ENCODE measurements at regions not wholly inside any gene's neighbourhood (a gene's known extent, or its start where the extent isn't known, plus 50 kb on each side); places are given as distances from the start of the nearest gene placed in this dataset.
"Not testable (repeated sequence)": the region's sequence is repeated elsewhere in the genome, so short reads cannot be mapped to it uniquely, and the experiment has no call there.

DNA sequence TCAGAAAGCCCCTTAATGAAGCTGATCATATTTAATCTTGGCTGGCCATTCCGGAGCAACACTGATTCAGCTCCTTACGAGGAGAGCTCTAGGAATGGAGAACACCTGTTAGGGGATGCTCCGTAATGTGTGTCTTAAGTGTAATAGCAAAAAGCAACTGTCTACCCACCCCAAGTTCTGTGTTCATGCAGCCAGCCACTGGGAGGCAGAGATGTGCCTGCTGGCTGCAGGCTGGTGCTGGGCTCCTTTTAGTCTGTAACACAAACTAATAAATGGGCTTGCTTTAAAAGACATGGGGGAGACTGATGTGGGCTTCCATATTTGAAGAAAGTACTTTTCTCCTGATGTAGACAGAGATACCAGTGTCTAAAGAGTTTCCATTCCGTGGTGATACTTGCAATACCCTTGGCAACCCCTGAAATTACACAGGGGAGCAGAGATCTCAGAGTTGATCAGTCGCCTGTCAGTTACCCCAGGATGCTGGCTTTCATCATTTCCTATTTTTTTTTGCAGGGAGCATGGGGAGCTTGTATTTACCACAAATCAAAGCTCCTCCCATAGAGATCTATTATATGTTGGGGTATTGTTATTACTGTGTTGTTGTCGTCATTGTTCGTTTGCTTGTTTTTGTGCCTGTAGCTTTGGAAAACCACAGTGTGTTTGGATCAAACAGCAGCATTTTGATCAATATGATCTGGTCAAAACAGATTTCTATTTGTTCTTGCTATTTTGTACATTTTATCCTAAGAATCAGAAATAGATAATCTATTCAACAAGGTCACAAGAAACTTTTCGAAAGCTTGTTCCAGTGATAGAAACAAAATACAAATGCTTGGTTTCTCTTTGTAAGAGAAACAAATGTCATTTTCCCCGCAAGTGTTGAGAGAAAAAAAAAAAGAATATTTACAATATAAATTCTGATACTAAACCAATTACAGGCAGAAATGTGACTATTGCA lies 65.8 kb downstream of the MTX3 start:
- ATAC-seq (ENCODE audit: poor library complexity) (no peak), DNase-seq (no peak)
- intact Hi-C loops (cut with DNase I): no loop called here

GRCh38 chr5:79923431-79923830 lies 67.6 kb downstream of the MTX3 start:
- intact Hi-C loops (cut with DNase I): no loop called here
- no peak for ATAC-seq (ENCODE audit: poor library complexity)

GRCh38 chr5:79922626-79923025 lies 68.4 kb downstream of the MTX3 start:
- DNase-seq: no peak
- no peak for ATAC-seq (ENCODE audit: poor library complexity)
- intact Hi-C loops (cut with DNase I): no loop called here

More at GRCh38 chr5:79923431-79923830, 67.6 kb downstream of the MTX3 start:
- DNase-seq: no peak

GRCh38 chr5:79907452-79907851 lies 83.6 kb downstream of the MTX3 start:
- intact Hi-C loops (cut with DNase I); DNase-seq; ATAC-seq (ENCODE audit: poor library complexity): not testable (repeated sequence)

DNA sequence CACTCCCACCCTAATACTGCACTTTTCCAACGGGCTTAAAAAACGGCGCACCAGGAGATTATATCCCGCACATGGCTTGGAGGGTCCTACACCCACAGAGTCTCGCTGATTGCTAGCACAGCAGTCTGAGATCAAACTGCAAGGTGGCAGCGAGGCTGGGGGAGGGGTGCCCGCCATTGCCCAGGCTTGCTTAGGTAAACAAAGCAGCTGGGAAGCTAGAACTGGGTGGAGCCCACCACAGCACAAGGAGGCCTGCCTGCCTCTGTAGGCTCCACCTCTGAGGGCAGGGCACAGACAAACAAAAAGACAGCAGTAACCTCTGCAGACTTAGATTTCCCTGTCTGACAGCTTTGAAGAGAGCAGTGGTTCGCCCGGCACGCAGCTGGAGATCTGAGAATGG lies 88.5 kb downstream of the MTX3 start:
- ATAC-seq (ENCODE audit: poor library complexity); intact Hi-C loops (cut with DNase I); DNase-seq: not testable (repeated sequence)

DNA sequence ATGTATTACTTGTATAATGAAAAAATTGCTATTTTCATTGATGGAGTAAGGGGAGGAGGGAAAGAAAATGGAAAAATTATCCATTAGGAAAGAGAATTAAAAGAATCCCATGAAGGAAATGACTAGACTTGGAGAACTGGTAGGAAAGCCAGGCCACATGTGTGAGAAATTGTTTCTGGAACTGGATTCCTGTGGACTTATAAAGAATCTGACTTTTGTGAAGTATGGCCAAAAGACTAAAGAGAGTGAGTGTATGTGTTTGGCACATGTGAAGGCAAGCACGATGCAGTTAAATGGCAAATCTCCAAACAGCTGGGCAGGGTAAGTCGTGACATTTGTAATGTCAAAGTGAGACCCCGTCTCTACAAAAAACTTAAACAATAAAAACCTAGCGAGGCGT lies 89.4 kb downstream of the MTX3 start:
- ATAC-seq (ENCODE audit: poor library complexity) (no peak), DNase-seq (no peak)
- intact Hi-C loops (cut with DNase I): no loop called here

GRCh38 chr5:79898611-79899010 lies 92.5 kb downstream of the MTX3 start:
- no peak for DNase-seq
- intact Hi-C loops (cut with DNase I): no loop called here
- ATAC-seq (ENCODE audit: poor library complexity): no peak

- DNase-seq (no peak), ATAC-seq (ENCODE audit: poor library complexity) (no peak)
- intact Hi-C loops (cut with DNase I): no loop called here
Observed at GRCh38 chr5:79893976-79894375, 97.1 kb downstream of the MTX3 start.

- no peak for DNase-seq
- no peak for ATAC-seq (ENCODE audit: poor library complexity)
- intact Hi-C loops (cut with DNase I): no loop called here
Observed at GRCh38 chr5:79893485-79893884, 97.6 kb downstream of the MTX3 start.

DNA sequence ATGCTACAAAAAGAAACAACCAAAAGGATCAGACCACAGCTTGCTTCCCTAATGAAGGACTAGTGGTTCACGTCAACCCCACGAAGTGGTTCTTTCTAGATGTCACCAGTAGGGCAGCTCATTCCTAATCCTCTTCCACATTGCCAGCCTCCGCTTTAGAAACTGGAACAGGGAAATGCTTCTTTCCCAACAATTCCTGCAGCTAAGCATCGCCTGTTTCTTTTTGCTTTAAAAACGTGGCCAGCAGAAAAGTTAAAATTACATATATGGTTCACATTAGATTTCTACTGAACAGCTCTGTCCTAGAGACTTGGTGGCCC lies 100.2 kb downstream of the MTX3 start:
- intact Hi-C loops (cut with DNase I): no loop called here
- ATAC-seq (ENCODE audit: poor library complexity) (no peak), DNase-seq (no peak)

DNA sequence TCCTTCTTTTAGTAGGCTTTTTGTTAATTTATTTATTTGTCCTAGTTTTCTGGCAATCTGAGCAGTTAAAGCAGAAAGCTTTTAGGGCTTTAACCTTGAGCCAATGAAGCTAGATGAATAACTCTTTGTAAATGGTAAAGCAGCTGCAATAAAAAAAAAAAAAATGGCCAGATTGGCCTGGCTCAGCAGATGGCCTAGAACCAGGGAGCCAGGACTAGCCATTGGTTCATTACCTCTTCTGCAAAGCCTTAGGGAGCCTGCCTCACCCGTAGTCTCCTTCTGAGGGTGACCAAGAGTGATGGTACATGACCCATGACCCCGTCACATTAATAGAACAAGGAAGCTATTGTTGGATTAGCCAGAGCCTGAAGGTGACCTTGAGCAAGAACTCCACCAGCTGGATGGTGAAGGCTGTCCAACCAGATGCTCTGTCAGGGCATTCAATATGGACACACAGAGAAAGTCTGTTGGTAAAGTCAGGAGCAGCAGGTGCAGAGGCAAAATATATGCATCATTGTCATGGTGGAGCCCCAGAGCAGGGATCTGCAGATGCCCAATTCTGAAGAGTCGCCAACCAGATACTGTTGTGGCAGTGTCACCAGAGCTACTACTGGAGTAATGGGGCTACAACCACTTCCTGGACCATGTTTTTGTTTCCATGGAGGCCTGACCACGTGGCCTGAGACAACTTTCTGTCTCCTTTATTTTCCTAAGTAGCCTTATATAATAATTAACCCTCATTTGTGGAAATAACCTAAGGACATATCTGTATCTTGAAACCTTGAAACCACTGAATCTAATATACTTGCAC lies 100.7 kb downstream of the MTX3 start:
- intact Hi-C loops (cut with DNase I): no loop called here
- no peak for DNase-seq
- ATAC-seq (ENCODE audit: poor library complexity): no peak

DNA sequence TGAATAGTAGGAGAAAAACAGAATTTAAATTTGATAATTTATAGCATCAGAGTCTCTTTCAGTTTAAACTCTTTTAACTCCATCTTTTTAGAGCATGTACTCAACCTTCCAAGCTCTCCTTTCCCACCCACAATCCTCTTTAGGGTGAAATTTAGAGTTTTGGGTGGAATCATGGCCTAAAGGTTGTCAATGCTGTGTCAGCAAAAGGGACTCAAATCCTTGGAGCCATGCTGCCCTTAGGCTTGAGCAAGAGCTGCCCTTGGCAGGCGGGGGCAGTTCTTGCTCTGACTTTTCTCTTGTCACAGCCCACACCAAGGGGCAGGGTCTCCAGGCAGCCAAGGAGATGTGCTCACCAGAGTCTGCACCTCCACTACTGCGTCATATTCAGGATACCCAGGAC lies 102.4 kb downstream of the MTX3 start:
- DNase-seq (no peak), ATAC-seq (ENCODE audit: poor library complexity) (no peak)
- intact Hi-C loops (cut with DNase I): no loop called here

GRCh38 chr5:79886925-79887655 lies 104.0 kb downstream of the MTX3 start:
- intact Hi-C loops (cut with DNase I): no loop called here
- ATAC-seq (ENCODE audit: poor library complexity): no peak
- DNase-seq: no peak

DNA sequence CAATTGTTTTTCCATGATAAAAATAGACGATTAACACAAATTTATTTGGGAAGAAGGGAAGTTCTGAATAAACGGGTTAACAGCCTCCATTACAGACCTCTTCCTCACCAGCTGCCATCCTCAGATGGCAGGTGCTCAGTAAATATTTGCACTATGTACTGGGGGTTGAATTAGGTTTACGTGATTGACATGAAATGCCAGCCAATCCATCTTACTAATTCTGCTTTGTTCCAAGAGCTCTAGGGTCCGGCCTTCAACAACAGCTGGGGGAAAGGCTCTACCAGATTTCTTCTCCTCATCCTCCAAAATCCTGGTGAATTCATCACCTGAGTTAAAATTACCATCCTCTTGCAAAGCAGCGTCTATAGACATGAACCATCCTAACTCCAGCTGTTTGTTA lies 104.6 kb downstream of the MTX3 start:
- intact Hi-C loops (cut with DNase I): no loop called here
- no peak for DNase-seq
- ATAC-seq (ENCODE audit: poor library complexity): no peak

- ATAC-seq (ENCODE audit: poor library complexity); intact Hi-C loops (cut with DNase I); DNase-seq: not testable (repeated sequence)
Observed at GRCh38 chr5:79879880-79880279, 111.2 kb downstream of the MTX3 start.

GRCh38 chr5:79878721-79879336 lies 112.2 kb downstream of the MTX3 start:
- ATAC-seq (ENCODE audit: poor library complexity) (no peak), DNase-seq (no peak)
- intact Hi-C loops (cut with DNase I): no loop called here

DNA sequence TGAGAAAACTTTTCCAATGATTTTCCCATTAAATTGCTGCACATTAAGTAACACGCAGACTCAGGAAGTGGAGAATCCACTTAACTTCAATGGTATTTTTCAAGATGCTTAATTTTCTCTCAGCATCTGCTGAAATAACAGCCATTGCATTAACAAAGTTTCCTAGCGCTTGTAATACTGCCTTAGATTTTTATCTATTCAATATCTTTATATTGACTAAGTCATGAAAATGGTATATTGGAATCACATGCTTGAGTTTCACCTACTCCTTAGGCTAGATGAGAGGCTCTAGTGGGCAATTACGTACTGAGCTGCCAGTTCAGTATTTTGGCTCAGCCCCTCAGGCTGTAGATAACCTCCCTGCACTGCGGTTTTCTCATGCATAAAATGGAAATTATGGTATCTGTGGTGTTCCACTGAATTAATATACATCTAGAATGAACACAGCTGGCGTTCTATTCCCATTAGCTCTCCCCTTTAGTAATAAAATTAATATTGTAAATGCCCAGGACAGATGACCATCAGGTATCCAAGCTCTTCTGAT lies 112.9 kb downstream of the MTX3 start:
- DNase-seq: no peak
- no peak for ATAC-seq (ENCODE audit: poor library complexity)
- intact Hi-C loops (cut with DNase I): no loop called here

- intact Hi-C loops (cut with DNase I): no loop called here
- ATAC-seq (ENCODE audit: poor library complexity): no peak
- no peak for DNase-seq
Observed at GRCh38 chr5:79876456-79876855, 114.6 kb downstream of the MTX3 start.

GRCh38 chr5:79875230-79875629 lies 115.8 kb downstream of the MTX3 start:
- intact Hi-C loops (cut with DNase I): no loop called here
- DNase-seq (peak; percentile 53), ATAC-seq (ENCODE audit: poor library complexity) (peak; percentile 71)
